ENCODE measurements at regions not wholly inside any gene's neighbourhood (a gene's known extent, or its start where the extent isn't known, plus 50 kb on each side); places are given as distances from the start of the nearest gene placed in this dataset.

GRCh38 chr1:113325022-113325421 lies 65.3 kb upstream of the MAGI3 start:
- no peaks in the 10 kb centered on the region for H3K79me2 ChIP-seq (ENCODE audit: control insufficient read depth, insufficient read depth, low read length, unreplicated experiment)
- no peak overlapping the region for H2AFZ ChIP-seq (ENCODE audit: low read length, unreplicated experiment)
- no peaks in the 10 kb centered on the region for H3K4me1 ChIP-seq (ENCODE audit: control insufficient read depth, insufficient read depth, low read length, unreplicated experiment)
- no peaks in the 10 kb centered on the region for H3K36me3 ChIP-seq (ENCODE audit: insufficient read depth, low read length)
- H3K27ac ChIP-seq (ENCODE audit: low read depth, low read length): no peak overlapping the region
- no peaks in the 10 kb centered on the region for H3K27me3 ChIP-seq (ENCODE audit: insufficient read depth, low read length)
- no peak overlapping the region for H3K4me3 ChIP-seq (ENCODE audit: low read depth, low read length)

GRCh38 chr1:113326976-113327375 lies 63.3 kb upstream of the MAGI3 start:
- no peaks in the 10 kb centered on the region for H3K4me1 ChIP-seq (ENCODE audit: control insufficient read depth, insufficient read depth, low read length, unreplicated experiment)
- no peaks in the 10 kb centered on the region for H3K27me3 ChIP-seq (ENCODE audit: insufficient read depth, low read length)
- H3K36me3 ChIP-seq (ENCODE audit: insufficient read depth, low read length): no peaks in the 10 kb centered on the region
- H2AFZ ChIP-seq (ENCODE audit: low read length, unreplicated experiment): no peak overlapping the region
- no peak overlapping the region for H3K4me3 ChIP-seq (ENCODE audit: low read depth, low read length)
- no peaks in the 10 kb centered on the region for H3K79me2 ChIP-seq (ENCODE audit: control insufficient read depth, insufficient read depth, low read length, unreplicated experiment)
- H3K27ac ChIP-seq (ENCODE audit: low read depth, low read length): no peak overlapping the region

- Histone ChIP-seq H2AFZ (ENCODE audit: low read length, unreplicated experiment) (no peak overlapping the region), H3K27ac (ENCODE audit: low read depth, low read length) (no peak overlapping the region), H3K4me1 (ENCODE audit: control insufficient read depth, insufficient read depth, low read length, unreplicated experiment) (no peaks in the 10 kb centered on the region), H3K27me3 (ENCODE audit: insufficient read depth, low read length) (no peaks in the 10 kb centered on the region), H3K4me3 (ENCODE audit: low read depth, low read length) (no peak overlapping the region), H3K79me2 (ENCODE audit: control insufficient read depth, insufficient read depth, low read length, unreplicated experiment) (no peaks in the 10 kb centered on the region), H3K36me3 (ENCODE audit: insufficient read depth, low read length) (no peaks in the 10 kb centered on the region)
These were observed 57.3 kb upstream of the MAGI3 start for GRCh38 chr1:113333056-113333455.

GRCh38 chr1:113340038-113340437 lies 50.3 kb upstream of the MAGI3 start:
- H3K27ac ChIP-seq (ENCODE audit: low read depth, low read length): no peak overlapping the region
- no peak overlapping the region for H2AFZ ChIP-seq (ENCODE audit: low read length, unreplicated experiment)
- H3K36me3 ChIP-seq (ENCODE audit: insufficient read depth, low read length): no peaks in the 10 kb centered on the region
- H3K4me1 ChIP-seq (ENCODE audit: control insufficient read depth, insufficient read depth, low read length, unreplicated experiment): no peaks in the 10 kb centered on the region
- no peaks in the 10 kb centered on the region for H3K79me2 ChIP-seq (ENCODE audit: control insufficient read depth, insufficient read depth, low read length, unreplicated experiment)
- peaks cover 27% of the 10 kb centered on the region for H3K27me3 ChIP-seq (ENCODE audit: insufficient read depth, low read length)
- no peak overlapping the region for H3K4me3 ChIP-seq (ENCODE audit: low read depth, low read length)

Data from ACC112 (cell line).